Thymus (tissue), 11 donors: ENCODE measurements at regions not wholly inside any gene's neighbourhood (a gene's known extent, or its start where the extent isn't known, plus 50 kb on each side); places are given as distances from the start of the nearest gene placed in this dataset.

Experiments used
- DNase-seq, 9 donors: peaks; one replicate each; pipeline ENCODE4 v3.0.0-alpha.2; 2013; ENCODE audit warnings: low spot score in 9 of 9, low read depth in 6 of 9, missing footprints in 1 of 9
- H3K27ac ChIP-seq, 2 donors: one replicate each; pipeline ENCODE4 v1.5.1; 2013; ENCODE audit warnings: control low read depth in 1 of 2, low read depth in 1 of 2, low read length in 1 of 2, mild to moderate bottlenecking in 1 of 2, moderate library complexity in 1 of 2
- H3K27me3 ChIP-seq, 2 donors: one replicate each; pipeline ENCODE4 v1.5.1; 2013; ENCODE audit warnings: low read length in 1 of 2; ENCODE audit not compliant: control insufficient read depth in 2 of 2, insufficient read depth in 1 of 2
- H3K36me3 ChIP-seq, 2 donors: one replicate each; pipeline ENCODE4 v1.5.1; 2013; ENCODE audit warnings: low read length in 1 of 2, mild to moderate bottlenecking in 1 of 2, moderate library complexity in 1 of 2; ENCODE audit not compliant: control insufficient read depth in 2 of 2, insufficient read depth in 2 of 2
- H3K4me1 ChIP-seq, 2 donors: one replicate each; pipeline ENCODE4 v1.5.1; 2013; ENCODE audit warnings: low read length in 2 of 2; ENCODE audit not compliant: control insufficient read depth in 2 of 2, insufficient read depth in 2 of 2
- H3K4me3 ChIP-seq, 2 donors: one replicate each; pipeline ENCODE4 v1.5.1; 2013; ENCODE audit warnings: low read length in 2 of 2, control low read depth in 1 of 2, mild to moderate bottlenecking in 1 of 2
- H3K9me3 ChIP-seq, 2 donors: one replicate each; pipeline ENCODE4 v1.5.1; 2013; ENCODE audit warnings: low read length in 1 of 2, mild to moderate bottlenecking in 1 of 2; ENCODE audit not compliant: control insufficient read depth in 2 of 2, insufficient read depth in 1 of 2
- WGBS: extraction: QIAGEN DNeasy Blood & Tissue Kit; methylation state at CpG from one replicate; pipeline ENCODE4 v1.1.7; 2013; 5-methylcytosine and 5-hydroxymethylcytosine counted together
- donor health status: healthy.

- DNase-seq, result no peak
- Histone ChIP-seq H3K4me3 (no peak overlapping the region), H3K27ac (no peak overlapping the region), H3K9me3 (no peaks in the 10 kb centered on the region), H3K36me3 (no peaks in the 10 kb centered on the region), H3K4me1 (no peaks in the 10 kb centered on the region), H3K27me3 (no peaks in the 10 kb centered on the region)
Measured at GRCh38 chr10:28879246-28879645, 201.9 kb downstream of the BAMBI start.

DNA sequence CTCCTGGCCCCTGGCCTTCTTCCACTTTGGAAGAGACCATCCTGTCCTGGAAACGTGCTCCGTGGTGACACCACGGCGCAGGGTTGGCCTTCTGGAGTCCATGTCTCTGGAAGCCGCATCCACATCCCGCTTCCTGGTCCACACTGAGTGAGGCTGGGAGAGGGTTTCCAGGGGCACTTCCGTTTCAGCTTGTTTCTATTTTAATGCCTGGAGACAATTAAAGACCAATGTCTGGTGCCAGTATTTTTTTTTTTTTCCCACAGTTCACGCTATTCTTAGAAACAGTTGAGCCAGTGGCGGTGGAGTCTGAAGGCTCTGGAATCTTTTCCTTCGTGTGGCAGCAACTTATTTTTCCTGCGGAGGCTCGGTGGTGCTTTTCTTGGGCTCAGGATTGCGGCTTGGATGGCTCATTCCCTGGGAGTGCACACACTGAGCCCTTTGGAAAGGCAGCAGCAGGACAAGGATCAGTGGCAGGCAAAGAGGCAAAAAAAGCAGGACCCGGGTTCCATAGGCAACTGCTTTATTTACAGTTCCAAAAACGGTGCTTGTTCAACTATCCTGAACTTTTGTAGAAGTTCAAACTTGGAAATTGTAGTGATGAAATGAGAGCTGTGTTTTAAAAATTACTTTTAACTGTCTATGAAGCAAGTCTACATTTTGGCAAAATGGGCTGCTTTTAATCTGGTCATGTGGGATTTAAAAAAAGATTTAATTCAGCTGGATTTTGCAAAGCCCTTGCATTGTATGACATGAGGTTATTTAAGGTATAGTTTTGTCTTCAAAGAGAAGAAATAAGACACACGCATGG is 202.8 kb downstream of the BAMBI start:
- H3K27me3 ChIP-seq, result no peaks in the 10 kb centered on the region
- H3K9me3 ChIP-seq, result no peaks in the 10 kb centered on the region
- WGBS, result 92% methylated on average over 16 of the region's 16 CpGs
- DNase-seq, result no peak
- no peak overlapping the region for H3K27ac ChIP-seq
- H3K4me3 ChIP-seq, result no peak overlapping the region
- no peaks in the 10 kb centered on the region for H3K4me1 ChIP-seq
- no peaks in the 10 kb centered on the region for H3K36me3 ChIP-seq

DNA sequence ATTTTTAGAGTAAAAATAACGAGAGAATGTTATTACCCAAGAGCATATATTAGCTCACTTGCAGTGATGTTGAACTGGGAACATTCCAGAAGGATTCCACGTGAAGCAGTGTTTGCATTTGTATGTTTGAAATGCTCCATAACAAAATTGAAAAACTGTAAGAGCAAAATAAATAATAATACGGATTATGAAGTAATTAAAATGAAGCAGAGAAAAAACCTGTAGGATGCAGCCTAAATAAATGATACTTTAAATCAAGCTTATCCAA is 203.3 kb downstream of the BAMBI start:
- Histone ChIP-seq H3K4me1 (no peaks in the 10 kb centered on the region), H3K27ac (no peak overlapping the region), H3K9me3 (no peaks in the 10 kb centered on the region), H3K36me3 (no peaks in the 10 kb centered on the region), H3K4me3 (no peak overlapping the region), H3K27me3 (no peaks in the 10 kb centered on the region)
- no peak for DNase-seq
- WGBS, result 94% methylated on average over 3 of the region's 3 CpGs

DNA sequence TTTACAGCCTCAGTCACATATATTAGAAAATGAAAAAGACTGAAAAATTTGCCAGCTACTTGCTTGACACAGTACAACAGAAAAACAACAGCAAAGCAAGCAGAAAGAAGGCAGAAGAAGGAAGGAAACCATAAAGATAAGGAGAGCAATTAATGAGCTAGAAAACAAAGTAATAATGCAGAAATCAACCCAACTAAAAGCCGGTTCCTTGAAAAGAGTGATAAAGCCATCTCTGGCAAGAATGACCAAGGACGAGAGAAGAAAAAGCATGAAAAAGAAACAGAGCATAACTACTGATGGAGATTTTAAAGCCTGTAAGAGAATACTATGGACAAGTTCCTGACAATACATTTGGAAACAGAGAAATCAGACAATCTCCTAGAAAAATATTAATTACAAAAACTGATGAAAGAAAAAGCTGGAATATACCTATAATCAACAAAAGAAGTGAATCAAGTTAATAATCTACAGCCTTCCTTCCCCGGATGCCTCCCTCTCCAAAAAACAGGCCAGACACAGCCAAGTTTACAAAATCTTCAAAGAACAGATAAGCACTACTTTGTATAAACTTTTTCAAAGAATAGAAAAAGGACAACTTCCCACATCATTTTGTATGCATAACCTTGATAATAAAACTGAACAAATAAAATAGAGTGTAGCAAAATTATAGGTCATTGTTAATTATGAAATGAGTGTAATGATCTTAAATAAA is 204.0 kb downstream of the BAMBI start:
- H3K9me3 ChIP-seq, result no peaks in the 10 kb centered on the region
- no peak for DNase-seq
- 89% methylated on average over 3 of the region's 3 CpGs for WGBS
- H3K36me3 ChIP-seq, result no peaks in the 10 kb centered on the region
- H3K4me1 ChIP-seq, result no peaks in the 10 kb centered on the region
- H3K27ac ChIP-seq, result no peak overlapping the region
- H3K27me3 ChIP-seq, result no peaks in the 10 kb centered on the region
- H3K4me3 ChIP-seq, result no peak overlapping the region

- Histone ChIP-seq H3K4me3 (no peak overlapping the region), H3K27me3 (no peaks in the 10 kb centered on the region), H3K36me3 (no peaks in the 10 kb centered on the region), H3K4me1 (no peaks in the 10 kb centered on the region), H3K27ac (no peak overlapping the region), H3K9me3 (no peaks in the 10 kb centered on the region)
- 97% methylated on average over 8 of the region's 8 CpGs for WGBS
- no peak for DNase-seq
Measured at GRCh38 chr10:28883741-28884423, 206.6 kb downstream of the BAMBI start.

DNA sequence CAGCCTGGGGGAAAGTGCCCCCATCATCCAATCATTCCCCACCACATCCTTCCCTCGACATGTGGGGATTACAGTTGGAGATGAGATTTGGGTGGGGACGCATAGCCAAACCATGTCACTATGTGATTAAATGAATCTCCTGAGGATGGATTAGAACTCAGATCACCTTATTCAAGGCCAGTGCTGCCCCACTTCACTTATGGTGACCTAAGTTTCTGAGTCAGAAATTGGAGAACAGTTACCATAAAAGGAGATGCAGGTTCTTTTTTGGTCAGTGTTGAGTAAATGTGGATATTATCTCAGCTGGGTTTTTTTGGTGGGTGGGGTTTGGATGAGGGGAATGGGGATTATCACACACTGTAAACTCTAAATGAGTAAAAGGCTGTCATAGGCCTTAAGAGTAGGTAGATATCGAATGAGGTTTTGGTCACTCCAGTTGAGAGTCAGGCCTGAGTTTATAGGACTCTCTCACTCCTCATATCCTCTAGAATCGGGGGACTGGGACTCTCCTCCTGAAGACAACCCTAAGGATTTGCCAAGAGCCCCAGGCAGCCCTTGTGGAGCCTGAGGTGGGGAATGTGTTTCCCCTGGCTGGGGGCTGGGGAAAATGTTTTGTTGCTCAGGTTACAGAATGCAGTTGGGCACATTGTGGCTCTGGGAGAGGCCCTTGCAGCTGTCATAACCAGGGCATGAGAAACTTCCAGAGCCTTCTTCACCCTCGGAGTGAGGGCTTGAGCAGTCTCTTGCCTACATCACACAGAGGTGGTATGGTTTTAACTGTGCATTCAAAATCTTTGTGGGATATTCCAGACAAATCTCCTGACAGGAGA is 213.0 kb downstream of the BAMBI start:
- Histone ChIP-seq H3K4me1 (no peaks in the 10 kb centered on the region), H3K27ac (no peak overlapping the region), H3K4me3 (no peak overlapping the region), H3K27me3 (no peaks in the 10 kb centered on the region), H3K9me3 (no peaks in the 10 kb centered on the region), H3K36me3 (no peaks in the 10 kb centered on the region)
- 94% methylated on average over 5 of the region's 5 CpGs for WGBS
- DNase-seq, result no peak

DNA sequence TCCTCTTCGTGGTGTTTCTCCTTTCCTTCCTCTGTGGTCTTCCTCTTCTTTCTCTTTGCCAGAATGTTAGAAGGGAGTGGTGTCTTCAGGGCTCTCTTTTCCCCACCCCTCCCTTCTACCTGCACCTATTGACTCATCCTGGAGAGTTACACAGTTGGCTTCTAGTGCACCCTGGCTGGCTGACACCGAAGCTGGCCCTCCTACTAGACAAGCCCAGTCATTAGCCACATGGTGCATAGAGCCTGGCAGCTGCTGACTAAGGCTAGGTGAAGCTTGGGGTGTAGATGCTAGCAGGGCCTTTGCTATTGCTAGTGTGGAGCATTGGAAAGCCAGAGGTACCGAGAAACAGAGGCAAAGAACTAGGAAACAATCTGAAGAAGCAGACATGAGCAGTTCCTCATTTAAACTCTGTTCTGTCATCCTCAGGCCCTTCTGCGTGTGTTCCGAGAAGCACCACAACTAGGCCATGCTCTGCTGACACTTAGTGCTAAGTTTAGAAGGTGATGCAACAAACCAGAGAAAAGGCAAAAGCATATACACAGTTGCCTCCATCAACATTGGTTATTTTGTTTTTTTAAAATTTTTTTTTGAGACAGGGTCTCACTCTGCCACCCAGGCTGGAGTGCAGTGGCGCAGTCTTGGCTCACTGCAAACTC is 213.9 kb downstream of the BAMBI start:
- 84% methylated on average over 6 of the region's 6 CpGs for WGBS
- Histone ChIP-seq H3K27ac (no peak overlapping the region), H3K9me3 (no peaks in the 10 kb centered on the region), H3K27me3 (no peaks in the 10 kb centered on the region), H3K36me3 (no peaks in the 10 kb centered on the region), H3K4me3 (no peak overlapping the region), H3K4me1 (no peaks in the 10 kb centered on the region)
- DNase-seq, result no peak

DNA sequence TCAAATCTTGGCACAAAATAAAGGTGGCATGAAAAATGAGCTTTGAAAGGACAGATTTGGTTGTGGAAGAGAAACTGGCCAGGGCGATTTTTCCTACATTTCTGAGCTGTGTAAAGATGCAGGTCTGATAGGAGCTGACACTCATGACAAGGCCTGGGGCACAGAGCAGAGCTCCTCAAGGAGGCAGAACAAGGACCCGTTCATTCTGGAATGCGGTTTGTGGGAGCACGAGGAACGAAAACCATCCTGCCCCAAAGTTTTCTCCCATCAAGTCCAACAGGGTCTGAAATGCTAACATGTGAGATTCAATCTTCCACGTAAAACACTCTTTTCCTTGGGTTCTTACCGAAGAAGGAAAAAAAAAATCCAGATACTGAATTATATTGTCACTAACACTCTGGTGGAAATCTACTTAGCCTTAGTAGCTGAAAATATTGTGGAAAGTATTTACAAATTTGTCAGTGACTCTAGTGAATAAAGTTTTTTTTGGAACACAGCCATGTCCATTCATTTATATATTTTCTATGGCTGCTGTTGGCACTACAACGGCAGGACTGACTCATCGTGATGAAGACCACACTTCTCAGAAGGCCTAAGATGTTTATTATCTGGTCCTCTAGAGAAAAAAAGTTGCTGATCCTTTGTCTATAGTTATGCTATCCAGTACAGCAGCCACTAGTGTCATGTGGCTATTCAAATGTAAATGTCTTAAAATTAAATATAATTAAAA is 215.7 kb downstream of the BAMBI start:
- no peaks in the 10 kb centered on the region for H3K4me1 ChIP-seq
- no peak overlapping the region for H3K27ac ChIP-seq
- DNase-seq, result no peak
- H3K27me3 ChIP-seq, result no peaks in the 10 kb centered on the region
- 93% methylated on average over 9 of the region's 9 CpGs for WGBS
- H3K36me3 ChIP-seq, result no peaks in the 10 kb centered on the region
- H3K4me3 ChIP-seq, result no peak overlapping the region
- no peaks in the 10 kb centered on the region for H3K9me3 ChIP-seq
